Endothelial cell (in vitro differentiated cells): ENCODE measurements at regions not wholly inside any gene's neighbourhood (a gene's known extent, or its start where the extent isn't known, plus 50 kb on each side); places are given as distances from the start of the nearest gene placed in this dataset.
A peak's percentile ranks its signal among the peaks of the same experiment; 100 is the strongest.

Source experiments
- DNase-seq: peaks from one replicate; pipeline ENCODE4 v3.0.0; 2021; ENCODE audit warnings: low spot score
- H3K27ac Mint-ChIP-seq: one replicate; pipeline ENCODE4 v1.8.0; 2021; ENCODE audit warnings: mixed read lengths, inconsistent platforms; ENCODE audit not compliant: unreplicated experiment
- H3K27me3 Mint-ChIP-seq: one replicate; pipeline ENCODE4 v1.8.0; 2021; ENCODE audit warnings: mild to moderate bottlenecking, moderate library complexity, mixed read lengths, inconsistent platforms; ENCODE audit not compliant: unreplicated experiment
- H3K36me3 Mint-ChIP-seq: one replicate; pipeline ENCODE4 v1.8.0; 2021; ENCODE audit warnings: mild to moderate bottlenecking, low read depth, mixed read lengths, inconsistent platforms; ENCODE audit not compliant: unreplicated experiment
- H3K4me1 Mint-ChIP-seq: one replicate; pipeline ENCODE4 v1.8.0; 2021; ENCODE audit warnings: mild to moderate bottlenecking, mixed read lengths, inconsistent platforms; ENCODE audit not compliant: unreplicated experiment
- H3K4me3 Mint-ChIP-seq: one replicate; pipeline ENCODE4 v1.8.0; 2021; ENCODE audit warnings: mild to moderate bottlenecking, mixed read lengths, inconsistent platforms; ENCODE audit not compliant: unreplicated experiment
- H3K9me3 Mint-ChIP-seq: one replicate; pipeline ENCODE4 v1.8.0; 2021; ENCODE audit warnings: mixed read lengths, inconsistent platforms; ENCODE audit not compliant: unreplicated experiment
- TF ChIP-seq, protein P1 (sequence below): fragments of 200-600 bp; sonication (generic); IDR thresholded peaks from one replicate; pipeline ENCODE4 v1.5.0; 2021; ENCODE audit warnings: antibody characterized with exemption; ENCODE audit not compliant: unreplicated experiment

DNA sequence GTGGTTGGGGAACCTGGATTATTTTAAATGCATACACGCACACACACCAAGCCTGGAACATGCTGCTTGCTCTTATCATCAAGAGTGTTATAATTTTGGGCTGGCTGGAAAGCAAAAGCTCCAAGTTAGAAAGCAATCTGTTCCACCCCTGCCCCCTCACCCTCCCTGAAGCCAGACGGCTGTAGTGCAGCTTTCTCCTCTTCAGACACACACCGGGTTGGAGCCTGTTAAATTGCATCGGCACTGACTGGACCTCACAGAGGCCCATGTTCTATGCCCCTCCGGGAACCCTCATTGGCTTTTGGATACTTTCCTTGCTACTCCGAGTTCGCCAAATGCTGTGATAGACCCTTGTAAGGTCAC is 90.6 kb upstream of the KCNJ15 start:
- TF ChIP-seq, protein P1, sequence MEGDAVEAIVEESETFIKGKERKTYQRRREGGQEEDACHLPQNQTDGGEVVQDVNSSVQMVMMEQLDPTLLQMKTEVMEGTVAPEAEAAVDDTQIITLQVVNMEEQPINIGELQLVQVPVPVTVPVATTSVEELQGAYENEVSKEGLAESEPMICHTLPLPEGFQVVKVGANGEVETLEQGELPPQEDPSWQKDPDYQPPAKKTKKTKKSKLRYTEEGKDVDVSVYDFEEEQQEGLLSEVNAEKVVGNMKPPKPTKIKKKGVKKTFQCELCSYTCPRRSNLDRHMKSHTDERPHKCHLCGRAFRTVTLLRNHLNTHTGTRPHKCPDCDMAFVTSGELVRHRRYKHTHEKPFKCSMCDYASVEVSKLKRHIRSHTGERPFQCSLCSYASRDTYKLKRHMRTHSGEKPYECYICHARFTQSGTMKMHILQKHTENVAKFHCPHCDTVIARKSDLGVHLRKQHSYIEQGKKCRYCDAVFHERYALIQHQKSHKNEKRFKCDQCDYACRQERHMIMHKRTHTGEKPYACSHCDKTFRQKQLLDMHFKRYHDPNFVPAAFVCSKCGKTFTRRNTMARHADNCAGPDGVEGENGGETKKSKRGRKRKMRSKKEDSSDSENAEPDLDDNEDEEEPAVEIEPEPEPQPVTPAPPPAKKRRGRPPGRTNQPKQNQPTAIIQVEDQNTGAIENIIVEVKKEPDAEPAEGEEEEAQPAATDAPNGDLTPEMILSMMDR: no peak
- H3K4me1 Mint-ChIP-seq: peaks cover 8% of the 10 kb centered on the region
- no peak overlapping the region for H3K4me3 Mint-ChIP-seq
- H3K9me3 Mint-ChIP-seq: no peaks in the 10 kb centered on the region
- H3K27me3 Mint-ChIP-seq: peaks cover 2% of the 10 kb centered on the region
- no peak overlapping the region for H3K27ac Mint-ChIP-seq
- no peak for DNase-seq
- no peaks in the 10 kb centered on the region for H3K36me3 Mint-ChIP-seq

GRCh38 chr21:38167345-38167744 is 89.4 kb upstream of the KCNJ15 start:
- no peaks in the 10 kb centered on the region for H3K9me3 Mint-ChIP-seq
- H3K4me1 Mint-ChIP-seq: peaks cover 20% of the 10 kb centered on the region
- no peak for DNase-seq
- H3K4me3 Mint-ChIP-seq: no peak overlapping the region
- H3K36me3 Mint-ChIP-seq: no peaks in the 10 kb centered on the region
- no peak overlapping the region for H3K27ac Mint-ChIP-seq
- TF ChIP-seq, protein P1: no peak
- H3K27me3 Mint-ChIP-seq: peaks cover 2% of the 10 kb centered on the region

DNA sequence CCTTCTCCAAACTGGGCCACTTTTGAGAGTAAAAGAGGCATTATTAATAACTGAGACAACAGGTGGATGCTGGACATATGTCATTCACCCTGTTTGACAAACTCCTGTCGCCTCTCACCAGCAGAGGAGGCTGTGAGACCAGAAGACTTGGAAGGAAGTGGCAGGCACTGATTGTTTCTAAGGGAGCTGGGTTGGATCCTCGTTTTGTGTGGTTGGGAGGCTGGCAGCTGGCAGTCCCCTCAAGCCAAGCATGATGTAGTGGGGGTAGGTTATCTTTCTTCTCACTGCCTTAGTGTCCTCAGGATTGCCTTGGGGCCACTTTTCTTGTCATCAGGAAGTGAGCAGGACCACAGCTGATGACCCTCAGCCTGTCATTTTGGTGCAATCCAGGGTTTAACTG is 86.5 kb upstream of the KCNJ15 start:
- peaks cover 2% of the 10 kb centered on the region for H3K27me3 Mint-ChIP-seq
- H3K27ac Mint-ChIP-seq: peak overlapping the region; percentile 55
- H3K9me3 Mint-ChIP-seq: no peaks in the 10 kb centered on the region
- DNase-seq: peak; percentile 56
- TF ChIP-seq, protein P1: peak; percentile 31
- no peak overlapping the region for H3K4me3 Mint-ChIP-seq
- H3K36me3 Mint-ChIP-seq: no peaks in the 10 kb centered on the region
- peaks cover 21% of the 10 kb centered on the region for H3K4me1 Mint-ChIP-seq

DNA sequence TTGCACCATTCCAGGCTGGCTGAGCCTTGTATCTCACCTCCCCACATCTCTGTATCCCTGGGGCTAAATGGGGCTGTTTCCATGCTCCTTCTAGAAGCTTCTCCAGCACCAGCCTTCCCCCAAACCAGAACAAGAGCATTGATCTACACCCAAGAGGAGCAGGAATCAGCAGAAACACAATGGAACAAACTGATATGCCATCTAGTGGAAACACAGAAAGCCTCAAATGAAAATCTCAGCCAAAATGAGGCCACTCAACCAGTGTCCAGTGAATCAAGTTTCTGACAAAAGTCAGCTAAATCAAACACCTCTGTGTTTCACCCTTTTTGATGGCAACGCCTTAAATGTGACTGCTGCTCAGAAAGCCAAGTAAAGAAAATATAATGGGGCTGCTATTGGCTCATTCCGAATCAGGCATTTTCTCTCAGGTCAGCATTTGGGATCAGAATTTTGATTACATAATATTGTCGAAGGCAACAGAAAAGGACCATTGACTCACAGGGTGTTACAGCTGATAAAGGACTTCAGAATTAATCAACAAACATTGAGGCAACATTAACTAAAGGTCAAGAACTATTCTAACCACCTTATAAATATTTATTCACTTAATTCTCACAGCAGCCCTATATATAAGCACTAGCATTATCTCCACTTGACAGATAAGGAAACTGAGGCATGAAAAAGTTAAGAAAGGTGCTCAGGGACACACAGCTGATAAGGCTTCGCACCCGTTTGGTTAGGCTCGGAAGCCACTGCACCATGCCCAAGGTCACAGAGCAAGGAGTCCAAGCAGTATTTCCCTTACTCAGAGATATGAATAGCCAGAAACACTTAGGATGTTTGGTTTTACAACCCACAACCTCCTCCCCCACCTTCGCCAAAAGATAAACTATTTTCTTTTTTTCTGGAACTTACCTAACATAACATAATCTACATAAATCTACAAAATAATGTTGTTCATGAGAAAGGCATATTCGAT is 85.8 kb upstream of the KCNJ15 start:
- DNase-seq: no peak
- H3K9me3 Mint-ChIP-seq: no peaks in the 10 kb centered on the region
- no peaks in the 10 kb centered on the region for H3K36me3 Mint-ChIP-seq
- H3K4me3 Mint-ChIP-seq: no peak overlapping the region
- peaks cover 2% of the 10 kb centered on the region for H3K27me3 Mint-ChIP-seq
- TF ChIP-seq, protein P1: no peak
- H3K4me1 Mint-ChIP-seq: peaks cover 21% of the 10 kb centered on the region
- H3K27ac Mint-ChIP-seq: peak overlapping the region; percentile 93

GRCh38 chr21:38171723-38172344 is 85.0 kb upstream of the KCNJ15 start:
- Mint-ChIP-seq H3K36me3 (no peaks in the 10 kb centered on the region), H3K9me3 (no peaks in the 10 kb centered on the region), H3K27ac (peak overlapping the region; percentile 93), H3K4me1 (peaks cover 21% of the 10 kb centered on the region), H3K4me3 (no peak overlapping the region), H3K27me3 (peaks cover 2% of the 10 kb centered on the region)
- DNase-seq: peak; percentile 38
- TF ChIP-seq, protein P1: no peak
